Panc1 (cell line): ENCODE measurements at regions not wholly inside any gene's neighbourhood (a gene's known extent, or its start where the extent isn't known, plus 50 kb on each side); places are given as distances from the start of the nearest gene placed in this dataset.

ENCODE experiments used
- ATAC-seq: fragments of 200-7000 bp; cut with Tn5 transposase; 2 replicates; pipeline ENCODE4 v1.9.1; 2020; ENCODE audit warnings: mild to moderate bottlenecking, moderate library complexity
- BruUV-seq: library from RNA; stranded (reverse); fragments of 400-500 nt; replicated peaks from 2 replicates; lab custom pipeline; 2021; lab: Mats Ljungman, UMichigan
- CTCF ChIA-PET: fragments of 300-600 bp; sonication (Branson Sonifier 250); formaldehyde crosslinking; loops from one replicate; lab custom pipeline; 2022; ENCODE audit warnings: antibody characterized with exemption; lab: Charles Lee
- POLR2A ChIA-PET: fragments of 300-600 bp; sonication (Branson Sonifier 250); formaldehyde crosslinking; loops from one replicate; lab custom pipeline; 2022; ENCODE audit warnings: antibody characterized with exemption; lab: Charles Lee
- DNase-seq: peaks from one replicate; pipeline ENCODE4 v3.0.0-alpha.2; 2010; ENCODE audit warnings: low read depth, low spot score
- H3K27ac ChIP-seq: 2 replicates; pipeline ENCODE4 v1.5.1; 2011; ENCODE audit warnings: mild to moderate bottlenecking, low read length, inconsistent platforms
- H3K27me3 ChIP-seq: fragments of 200-500 bp; sonication (Bioruptor generic); 2 replicates; pipeline ENCODE4 v1.6.0; 2014; ENCODE audit warnings: low read length, inconsistent platforms; ENCODE audit not compliant: control insufficient read depth, insufficient read depth
- H3K36me3 ChIP-seq: fragments of 200-500 bp; sonication (Bioruptor generic); 2 replicates; pipeline ENCODE4 v1.5.1; 2014; ENCODE audit warnings: inconsistent platforms, mild to moderate bottlenecking, low read length, moderate library complexity; ENCODE audit not compliant: control insufficient read depth, insufficient read depth
- H3K4me1 ChIP-seq: 2 replicates; pipeline ENCODE4 v1.5.1; 2011; ENCODE audit warnings: inconsistent platforms, mild to moderate bottlenecking, low read length, moderate library complexity; ENCODE audit not compliant: control insufficient read depth, insufficient read depth
- H3K4me3 ChIP-seq, 2 experiments: 2 replicates each; pipeline ENCODE4 v1.5.1; 2011 to 2012; ENCODE audit warnings: low read depth in 2 of 2, low read length in 2 of 2, mild to moderate bottlenecking in 2 of 2, inconsistent platforms in 1 of 2, moderate library complexity in 1 of 2
- H3K9me3 ChIP-seq: fragments of 200-500 bp; sonication (Bioruptor generic); 2 replicates; pipeline ENCODE4 v1.5.1; 2014; ENCODE audit warnings: low read depth, mild to moderate bottlenecking, inconsistent platforms, low read length, moderate library complexity; ENCODE audit not compliant: control insufficient read depth, insufficient read depth
- POLR2AphosphoS5 ChIP-seq: IDR thresholded peaks from 2 replicates; pipeline ENCODE4 v1.6.1; 2012; ENCODE audit warnings: mild to moderate bottlenecking, low read depth, low read length, moderate library complexity
- SIN3A ChIP-seq: IDR thresholded peaks from 2 replicates; pipeline ENCODE4 v1.6.1; 2012; ENCODE audit warnings: low read depth, mild to moderate bottlenecking, low read length, moderate library complexity, borderline replicate concordance; ENCODE audit not compliant: insufficient read depth
- TCF7L2 ChIP-seq: IDR thresholded peaks from 2 replicates; pipeline ENCODE4 v1.6.1; 2011; ENCODE audit warnings: mild to moderate bottlenecking, low read depth, low read length, inconsistent platforms
- in situ Hi-C: cut with HindIII; loops from 2 replicates; pipeline ENCODE4 v1.10.0; 2016; ENCODE audit warnings: low sequenced_read_pairs, low pct_unique_long_range_greater_than_20kb
- intact Hi-C: fragments of 100-400 bp; cut with micrococcal nuclease; formaldehyde crosslinking; loops from one replicate; pipeline ENCODE4 v1.10.0; 2022; ENCODE audit not compliant: unreplicated experiment
- TF ChIP-seq, protein P1 (sequence below): fragments of 450-650 bp; IDR thresholded peaks from 2 replicates; pipeline ENCODE4 v1.5.1; 2017; ENCODE audit warnings: mild to moderate bottlenecking
- TF ChIP-seq, protein P2 (sequence below), 2 experiments: IDR thresholded peaks; 2 replicates each; pipeline ENCODE4 v1.6.1; 2011 to 2012; ENCODE audit warnings: low read depth in 2 of 2, control low read depth in 1 of 2, low read length in 1 of 2, mild to moderate bottlenecking in 1 of 2, moderate library complexity in 1 of 2; ENCODE audit not compliant: insufficient read depth in 1 of 2

DNA sequence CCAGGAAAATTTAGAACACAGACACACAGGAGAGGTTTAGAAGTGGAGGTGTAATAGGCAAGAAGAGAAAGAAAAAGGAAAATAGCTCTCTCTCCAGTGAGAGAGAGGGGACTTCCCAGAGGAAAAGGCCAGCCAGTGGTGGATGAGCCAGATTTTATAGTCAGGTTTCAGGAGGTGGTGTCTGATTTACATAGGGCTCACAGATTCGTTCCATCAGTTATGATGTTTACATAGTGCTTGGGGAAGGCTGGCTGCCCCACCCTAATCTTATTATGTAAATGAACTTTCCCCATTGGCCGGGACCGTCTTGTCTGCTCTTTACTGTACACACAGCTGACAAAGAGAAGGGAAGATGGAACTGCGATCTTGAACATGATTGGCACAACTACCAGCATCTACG lies 797.3 kb downstream of the PLA2G4A start:
- CTCF ChIA-PET = no interaction called here
- H3K27ac ChIP-seq = no peak overlapping the region
- no peaks in the 10 kb centered on the region for H3K36me3 ChIP-seq
- no peak for ATAC-seq
- no peak overlapping the region for H3K4me3 ChIP-seq
- no peaks in the 10 kb centered on the region for H3K4me1 ChIP-seq
- in situ Hi-C loops = no loop called here
- intact Hi-C loops = no loop called here
- BruUV-seq = no TSS peak
- POLR2A ChIA-PET = no interaction called here
- no peak for DNase-seq
- H3K27me3 ChIP-seq = no peaks in the 10 kb centered on the region
- H3K9me3 ChIP-seq = 0 out of 2 replicates have a peak, but pooled peaks cover 4% of the 10 kb centered on the region
- TF ChIP-seq SIN3A (no peak), TCF7L2 (no peak), POLR2AphosphoS5 (no peak)
- TF ChIP-seq, protein P1, sequence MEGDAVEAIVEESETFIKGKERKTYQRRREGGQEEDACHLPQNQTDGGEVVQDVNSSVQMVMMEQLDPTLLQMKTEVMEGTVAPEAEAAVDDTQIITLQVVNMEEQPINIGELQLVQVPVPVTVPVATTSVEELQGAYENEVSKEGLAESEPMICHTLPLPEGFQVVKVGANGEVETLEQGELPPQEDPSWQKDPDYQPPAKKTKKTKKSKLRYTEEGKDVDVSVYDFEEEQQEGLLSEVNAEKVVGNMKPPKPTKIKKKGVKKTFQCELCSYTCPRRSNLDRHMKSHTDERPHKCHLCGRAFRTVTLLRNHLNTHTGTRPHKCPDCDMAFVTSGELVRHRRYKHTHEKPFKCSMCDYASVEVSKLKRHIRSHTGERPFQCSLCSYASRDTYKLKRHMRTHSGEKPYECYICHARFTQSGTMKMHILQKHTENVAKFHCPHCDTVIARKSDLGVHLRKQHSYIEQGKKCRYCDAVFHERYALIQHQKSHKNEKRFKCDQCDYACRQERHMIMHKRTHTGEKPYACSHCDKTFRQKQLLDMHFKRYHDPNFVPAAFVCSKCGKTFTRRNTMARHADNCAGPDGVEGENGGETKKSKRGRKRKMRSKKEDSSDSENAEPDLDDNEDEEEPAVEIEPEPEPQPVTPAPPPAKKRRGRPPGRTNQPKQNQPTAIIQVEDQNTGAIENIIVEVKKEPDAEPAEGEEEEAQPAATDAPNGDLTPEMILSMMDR = no peak
- TF ChIP-seq, protein P2, sequence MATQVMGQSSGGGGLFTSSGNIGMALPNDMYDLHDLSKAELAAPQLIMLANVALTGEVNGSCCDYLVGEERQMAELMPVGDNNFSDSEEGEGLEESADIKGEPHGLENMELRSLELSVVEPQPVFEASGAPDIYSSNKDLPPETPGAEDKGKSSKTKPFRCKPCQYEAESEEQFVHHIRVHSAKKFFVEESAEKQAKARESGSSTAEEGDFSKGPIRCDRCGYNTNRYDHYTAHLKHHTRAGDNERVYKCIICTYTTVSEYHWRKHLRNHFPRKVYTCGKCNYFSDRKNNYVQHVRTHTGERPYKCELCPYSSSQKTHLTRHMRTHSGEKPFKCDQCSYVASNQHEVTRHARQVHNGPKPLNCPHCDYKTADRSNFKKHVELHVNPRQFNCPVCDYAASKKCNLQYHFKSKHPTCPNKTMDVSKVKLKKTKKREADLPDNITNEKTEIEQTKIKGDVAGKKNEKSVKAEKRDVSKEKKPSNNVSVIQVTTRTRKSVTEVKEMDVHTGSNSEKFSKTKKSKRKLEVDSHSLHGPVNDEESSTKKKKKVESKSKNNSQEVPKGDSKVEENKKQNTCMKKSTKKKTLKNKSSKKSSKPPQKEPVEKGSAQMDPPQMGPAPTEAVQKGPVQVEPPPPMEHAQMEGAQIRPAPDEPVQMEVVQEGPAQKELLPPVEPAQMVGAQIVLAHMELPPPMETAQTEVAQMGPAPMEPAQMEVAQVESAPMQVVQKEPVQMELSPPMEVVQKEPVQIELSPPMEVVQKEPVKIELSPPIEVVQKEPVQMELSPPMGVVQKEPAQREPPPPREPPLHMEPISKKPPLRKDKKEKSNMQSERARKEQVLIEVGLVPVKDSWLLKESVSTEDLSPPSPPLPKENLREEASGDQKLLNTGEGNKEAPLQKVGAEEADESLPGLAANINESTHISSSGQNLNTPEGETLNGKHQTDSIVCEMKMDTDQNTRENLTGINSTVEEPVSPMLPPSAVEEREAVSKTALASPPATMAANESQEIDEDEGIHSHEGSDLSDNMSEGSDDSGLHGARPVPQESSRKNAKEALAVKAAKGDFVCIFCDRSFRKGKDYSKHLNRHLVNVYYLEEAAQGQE (IDR thresholded peaks at IDR 0.05; ENCODE audit: insufficient read depth in 1 of 2, low read depth in 2 of 2, low read length in 1 of 2) = no peak

GRCh38 chr1:187627516-187627915 lies 798.8 kb downstream of the PLA2G4A start:
- no peak overlapping the region for H3K4me3 ChIP-seq
- in situ Hi-C loops = no loop called here
- intact Hi-C loops = no loop called here
- DNase-seq (no peak), ATAC-seq (no peak)
- ChIA-PET POLR2A (no interaction called here), CTCF (no interaction called here)
- H3K27ac ChIP-seq = no peak overlapping the region
- H3K4me1 ChIP-seq = no peaks in the 10 kb centered on the region
- BruUV-seq = no TSS peak
- 0 out of 2 replicates have a peak, but pooled peaks cover 4% of the 10 kb centered on the region for H3K9me3 ChIP-seq
- TF ChIP-seq POLR2AphosphoS5 = no peak
- no peak for TF ChIP-seq TCF7L2
- TF ChIP-seq, protein P1 = no peak
- no peak for TF ChIP-seq SIN3A
- TF ChIP-seq, protein P2 (IDR thresholded peaks at IDR 0.05; ENCODE audit: insufficient read depth in 1 of 2, low read depth in 2 of 2, low read length in 1 of 2) = no peak
- no peaks in the 10 kb centered on the region for H3K27me3 ChIP-seq
- H3K36me3 ChIP-seq = no peaks in the 10 kb centered on the region
